Activated gamma-delta T cell treated with Interleukin-2 at 50 U/mL for 16 hours (primary cell): ENCODE measurements at regions not wholly inside any gene's neighbourhood (a gene's known extent, or its start where the extent isn't known, plus 50 kb on each side); places are given as distances from the start of the nearest gene placed in this dataset.
"Not testable (repeated sequence)": the region's sequence is repeated elsewhere in the genome, so short reads cannot be mapped to it uniquely, and the experiment has no call there.

Experiments used
- DNase-seq: peaks from one replicate; pipeline ENCODE4 v3.0.0-alpha.2; 2020

DNA sequence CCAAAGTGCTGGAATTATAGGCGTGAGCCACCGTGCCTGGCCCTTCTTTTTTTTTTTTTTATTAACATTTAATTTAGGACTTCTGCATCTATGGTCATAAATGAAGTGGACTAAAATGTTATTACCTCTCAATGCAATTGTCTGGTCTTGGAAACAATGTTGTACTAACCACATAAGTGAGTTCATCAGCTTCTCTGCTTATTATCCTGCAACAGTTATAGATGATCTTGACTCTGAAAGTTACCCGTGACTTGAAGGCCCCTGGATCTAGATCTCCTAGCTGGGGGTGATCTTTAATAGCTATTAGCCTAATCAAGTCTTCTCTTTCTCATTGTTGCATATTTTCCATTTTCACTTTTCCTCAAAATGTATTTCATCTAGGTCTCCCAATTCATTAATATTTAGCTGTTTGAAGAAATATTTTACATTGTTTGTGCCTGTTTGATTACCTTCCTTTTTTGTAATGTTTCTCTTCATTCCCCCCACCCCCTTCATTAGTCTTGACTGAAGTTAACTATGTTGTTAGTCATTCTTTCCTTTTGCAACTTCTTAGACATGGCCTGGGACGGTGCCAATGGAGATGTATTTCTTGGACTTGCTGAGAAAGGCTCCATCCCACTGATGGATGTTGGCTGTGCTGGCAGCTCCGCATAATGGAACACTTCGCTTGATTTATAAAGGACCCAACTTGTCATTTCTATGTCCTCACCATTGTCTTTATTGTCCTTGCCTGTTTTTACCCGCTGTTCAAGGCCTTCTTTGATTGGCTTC lies 141.6 kb upstream of the RIOK3 start:
- DNase-seq, result no peak

DNA sequence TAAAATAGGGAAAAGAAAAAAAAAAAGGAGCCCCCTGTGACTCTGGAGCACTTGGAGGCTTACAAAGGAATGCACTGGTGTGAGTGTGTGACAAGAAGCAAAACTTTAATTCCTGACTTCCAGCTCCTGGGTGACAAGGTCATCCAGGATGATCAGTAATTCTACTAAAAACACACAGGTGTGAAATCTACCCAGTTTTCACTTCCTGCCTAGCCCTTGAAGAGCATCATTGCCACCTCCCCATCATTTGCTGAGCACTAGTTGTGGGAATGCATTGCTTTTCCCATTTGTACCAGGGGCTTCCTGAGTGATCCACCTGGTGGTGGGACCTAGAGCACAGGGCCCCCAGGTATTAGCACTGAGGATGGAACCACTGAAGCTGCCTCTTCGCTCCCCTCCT lies 139.7 kb upstream of the RIOK3 start:
- no peak for DNase-seq

- DNase-seq, result no peak
Observed at GRCh38 chr18:23314672-23315071, 138.4 kb upstream of the RIOK3 start.

DNA sequence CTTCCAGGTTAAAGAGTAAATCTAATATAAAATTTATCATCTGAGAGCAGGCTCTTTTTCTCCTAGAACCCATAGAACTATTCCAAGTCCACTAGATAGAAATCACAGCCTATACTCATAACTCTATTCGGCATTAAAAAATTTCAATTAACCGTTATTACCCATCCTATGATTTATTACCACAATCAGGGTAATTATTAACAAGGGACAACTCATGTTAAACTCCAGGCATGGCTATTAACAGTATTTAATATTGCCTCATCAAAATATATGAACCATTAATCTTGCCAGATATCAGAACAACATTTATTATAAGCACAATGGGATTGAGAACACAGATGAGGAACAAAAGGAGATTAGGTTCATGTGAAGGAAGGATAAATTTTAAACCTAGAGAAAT lies 136.8 kb upstream of the RIOK3 start:
- no peak for DNase-seq

DNA sequence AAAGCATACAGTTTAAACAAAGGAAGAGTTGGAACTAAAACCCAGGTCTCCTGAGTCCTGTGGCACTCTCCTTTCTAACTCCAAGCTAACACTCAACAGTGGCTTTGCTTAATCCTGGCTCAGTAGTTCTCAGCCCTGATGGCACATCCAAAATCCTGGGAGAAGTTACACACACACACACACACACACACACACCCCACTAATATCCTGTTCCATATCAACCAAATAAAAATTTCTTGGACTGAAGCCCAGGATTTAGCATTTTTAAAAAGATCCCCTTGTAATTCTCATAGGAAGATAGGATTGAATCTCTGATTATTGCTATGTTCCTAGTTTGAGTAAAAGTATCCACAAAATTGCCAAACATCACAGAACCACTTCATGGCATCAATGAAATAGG lies 136.1 kb upstream of the RIOK3 start:
- DNase-seq, result no peak

DNA sequence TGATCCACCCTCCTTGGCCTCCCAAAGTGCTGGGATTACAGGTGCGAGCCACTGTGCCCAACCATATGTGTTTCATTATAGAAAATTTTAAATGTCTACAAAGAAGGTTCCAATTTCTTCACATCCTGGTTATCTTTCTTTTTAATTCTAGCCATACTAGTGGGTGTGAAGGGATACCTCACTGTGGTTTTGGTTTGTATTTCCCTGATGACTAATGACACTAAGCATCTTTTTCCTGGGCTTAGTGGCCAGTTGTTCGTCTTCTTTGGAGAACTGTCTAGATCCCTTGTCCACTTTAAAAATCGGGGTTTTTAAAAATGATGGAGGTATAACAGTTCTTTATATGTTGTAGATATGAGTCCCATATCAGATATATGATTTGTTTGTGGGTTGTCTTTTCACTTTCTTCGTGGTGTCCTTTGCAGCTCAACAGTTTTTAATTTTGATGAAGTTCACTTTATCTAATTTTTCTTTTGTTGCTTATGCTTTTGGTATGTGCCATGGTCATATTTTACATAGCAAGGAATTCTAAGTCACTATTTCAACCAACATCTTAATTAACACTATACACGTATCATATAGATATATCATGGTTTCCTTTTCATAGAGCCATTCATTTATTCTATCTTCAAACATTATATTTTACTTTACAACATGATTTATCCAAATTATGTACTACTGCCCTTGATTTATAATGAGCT lies 135.0 kb upstream of the RIOK3 start:
- DNase-seq, result no peak

- no peak for DNase-seq
Observed at GRCh38 chr18:23320709-23321236, 132.3 kb upstream of the RIOK3 start.

GRCh38 chr18:23321996-23322395 lies 131.1 kb upstream of the RIOK3 start:
- no peak for DNase-seq

GRCh38 chr18:23324056-23324811 lies 128.9 kb upstream of the RIOK3 start:
- DNase-seq, result no peak

GRCh38 chr18:23324861-23325260 lies 128.2 kb upstream of the RIOK3 start:
- no peak for DNase-seq

- not testable (repeated sequence) for DNase-seq
Observed at GRCh38 chr18:23329671-23330070, 123.4 kb upstream of the RIOK3 start.

GRCh38 chr18:23330423-23330822 lies 122.7 kb upstream of the RIOK3 start:
- no peak for DNase-seq

GRCh38 chr18:23331091-23331920 lies 121.8 kb upstream of the RIOK3 start:
- no peak for DNase-seq

- DNase-seq, result no peak
Observed at GRCh38 chr18:23332356-23332755, 120.7 kb upstream of the RIOK3 start.

GRCh38 chr18:23333827-23334226 lies 119.3 kb upstream of the RIOK3 start:
- no peak for DNase-seq

DNA sequence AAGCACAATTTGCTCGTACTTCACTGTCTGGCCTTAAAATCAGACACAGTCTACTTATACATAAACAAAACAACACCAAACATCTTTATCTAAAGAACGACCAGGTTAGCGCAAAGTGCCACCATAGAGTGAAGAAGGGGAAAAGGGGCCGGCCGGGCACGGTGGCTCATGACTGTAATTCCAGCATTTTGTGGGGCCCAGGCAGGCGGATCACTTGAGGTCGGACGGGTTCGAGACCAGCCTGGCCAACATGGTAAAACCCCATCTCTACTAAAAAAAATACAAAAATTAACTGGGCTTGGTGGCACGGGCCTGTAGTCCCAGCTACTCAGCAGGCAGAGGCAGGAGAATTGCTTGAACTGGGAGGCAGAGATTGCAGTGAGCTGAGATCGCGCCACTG lies 118.5 kb upstream of the RIOK3 start:
- no peak for DNase-seq

- DNase-seq, result no peak
Observed at GRCh38 chr18:23336101-23336500, 117.0 kb upstream of the RIOK3 start.

DNA sequence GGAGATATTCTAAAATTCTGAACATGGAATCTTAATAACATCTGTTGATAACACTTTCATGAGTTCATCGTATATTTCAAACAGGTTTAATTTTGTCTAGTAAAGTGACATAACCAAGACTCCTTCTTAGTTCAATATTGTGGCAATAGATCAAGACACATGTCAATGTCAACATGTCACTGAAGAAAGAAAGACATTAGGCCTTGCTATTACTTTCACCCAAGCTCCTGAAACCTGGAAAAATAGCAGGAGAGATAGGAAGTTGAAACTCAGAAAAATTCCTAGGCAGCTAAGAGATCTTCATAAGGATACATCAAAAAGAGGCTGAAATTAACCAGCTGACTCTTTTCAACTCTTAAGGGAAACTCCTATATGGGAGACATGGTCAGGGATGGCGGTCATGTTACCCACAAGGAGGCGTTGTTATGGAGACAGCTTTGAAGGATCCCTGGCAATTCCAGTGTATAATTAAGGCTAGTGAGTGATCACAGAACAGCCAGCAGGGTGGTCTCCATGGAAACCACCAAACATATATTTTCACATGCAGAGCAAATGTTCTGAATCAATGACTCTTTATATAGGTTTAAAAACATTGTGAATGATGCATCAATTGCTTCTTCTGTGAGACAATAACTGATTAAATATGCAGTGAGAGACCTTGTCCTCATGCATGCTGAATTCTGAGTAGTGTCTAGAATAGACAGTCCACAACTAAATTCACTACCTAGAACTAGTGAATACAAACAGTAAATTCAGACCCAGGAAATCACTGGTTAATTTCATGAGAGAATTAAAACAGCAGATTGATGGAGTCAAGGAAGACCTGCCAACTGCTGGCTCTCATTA lies 115.3 kb upstream of the RIOK3 start:
- DNase-seq, result no peak

DNA sequence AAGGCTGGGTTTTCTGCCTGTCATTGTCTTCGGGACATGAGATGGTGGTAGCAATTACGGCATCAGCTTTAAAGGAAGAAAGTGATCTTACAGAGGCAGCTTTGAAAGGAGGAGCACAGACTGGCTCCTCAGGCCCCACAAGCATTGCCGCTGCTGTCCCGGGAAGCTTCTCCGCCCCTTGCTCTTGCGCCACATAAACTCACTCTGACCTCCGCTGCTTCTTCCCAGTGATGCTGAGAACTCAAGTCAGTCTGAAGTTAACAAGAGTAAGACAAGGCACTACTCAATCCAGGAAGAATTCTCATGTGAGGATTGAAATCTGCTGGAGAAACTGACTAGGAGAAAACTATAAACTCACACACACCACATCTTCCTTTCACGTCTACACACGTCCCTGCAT lies 112.4 kb upstream of the RIOK3 start:
- no peak for DNase-seq

GRCh38 chr18:23341383-23341782 lies 111.7 kb upstream of the RIOK3 start:
- DNase-seq, result no peak

GRCh38 chr18:23341983-23342382 lies 111.1 kb upstream of the RIOK3 start:
- DNase-seq, result no peak

DNA sequence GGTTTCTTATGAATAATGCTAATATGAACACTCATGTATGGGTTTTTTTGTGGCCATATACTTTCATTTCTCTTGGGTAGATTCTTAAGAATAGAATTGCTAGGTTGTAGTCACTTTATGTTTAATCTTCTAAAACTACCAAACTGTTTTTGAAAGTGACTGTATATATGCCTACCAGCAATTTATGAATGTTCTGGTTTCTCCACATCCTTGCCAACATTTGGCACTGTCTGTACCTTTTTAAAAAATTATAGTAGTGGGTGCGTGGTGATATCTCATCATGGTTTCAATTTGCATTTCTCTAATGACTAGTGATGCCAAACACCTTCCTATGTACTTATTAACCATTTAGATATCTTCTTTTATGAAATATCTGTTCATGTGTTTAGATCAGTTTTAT lies 110.6 kb upstream of the RIOK3 start:
- DNase-seq, result no peak
